GM12864 (cell line): ENCODE measurements at regions not wholly inside any gene's neighbourhood (a gene's known extent, or its start where the extent isn't known, plus 50 kb on each side); places are given as distances from the start of the nearest gene placed in this dataset.
"Not testable (repeated sequence)": the region's sequence is repeated elsewhere in the genome, so short reads cannot be mapped to it uniquely, and the experiment has no call there.

Experiments
- DNase-seq: peaks from one replicate; pipeline ENCODE4 v3.0.0-alpha.2; 2011; ENCODE audit warnings: low read depth
- H3K4me3 ChIP-seq: 2 replicates; pipeline ENCODE4 v1.5.1; 2011; ENCODE audit warnings: mild to moderate bottlenecking, low read depth, low read length, control low read depth
- CTCF ChIP-seq: IDR thresholded peaks from 2 replicates; pipeline ENCODE4 v1.5.1; 2011; ENCODE audit warnings: low read depth, mild to moderate bottlenecking, moderate library complexity, low read length, control low read depth, inconsistent platforms; ENCODE audit errors: missing control alignments

GRCh38 chr13:39823063-39823713 lies 167.7 kb downstream of the COG6 start:
- no peak overlapping the region for H3K4me3 ChIP-seq
- no peak for TF ChIP-seq CTCF
- no peak for DNase-seq

GRCh38 chr13:39825886-39826285 lies 170.4 kb downstream of the COG6 start:
- DNase-seq, result no peak
- TF ChIP-seq CTCF, result no peak
- no peak overlapping the region for H3K4me3 ChIP-seq

DNA sequence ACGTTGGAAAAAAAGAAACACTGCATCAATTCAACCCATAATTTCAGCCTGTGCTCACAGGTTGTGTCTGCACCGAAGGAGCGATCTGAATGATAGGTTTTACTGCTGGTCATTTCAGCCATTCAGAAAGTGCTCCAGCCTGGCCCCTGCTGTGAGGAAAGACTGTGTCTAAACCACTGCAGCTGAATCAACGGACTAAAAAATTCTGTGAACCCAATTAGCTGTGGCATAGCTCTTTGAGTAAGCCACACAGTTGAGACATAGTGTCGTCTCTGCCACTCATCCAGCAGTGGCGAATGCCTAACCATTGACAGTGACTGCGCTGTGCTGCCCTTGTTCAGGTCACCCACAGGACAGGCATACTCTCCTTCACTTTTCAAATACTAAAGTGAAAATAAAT lies 179.8 kb downstream of the COG6 start:
- no peak for DNase-seq
- no peak overlapping the region for H3K4me3 ChIP-seq

GRCh38 chr13:39836038-39836437 lies 180.6 kb downstream of the COG6 start:
- no peak for TF ChIP-seq CTCF

More for the DNA sequence above, 179.8 kb downstream of the COG6 start:
- TF ChIP-seq CTCF, result no peak

DNA sequence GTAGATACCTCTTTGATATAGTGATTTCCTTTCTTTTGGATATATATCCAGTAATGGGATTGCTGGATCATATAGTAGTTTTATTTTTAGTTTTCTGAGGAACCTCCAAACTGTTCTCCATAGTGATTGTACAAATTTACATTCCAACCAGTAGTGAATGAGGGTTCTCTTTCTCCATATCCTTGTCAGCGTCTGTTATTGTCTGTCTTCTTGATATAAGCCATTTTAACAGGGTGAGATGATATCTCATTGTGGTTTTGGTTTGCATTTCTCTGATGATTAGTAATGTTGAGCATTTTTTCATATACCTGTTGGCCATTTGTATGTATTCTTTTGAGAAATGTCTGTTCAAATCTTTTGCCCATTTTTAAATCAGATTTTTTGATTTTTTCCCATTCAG lies 182.4 kb downstream of the COG6 start:
- H3K4me3 ChIP-seq, DNase-seq: not testable (repeated sequence)

More at GRCh38 chr13:39836038-39836437, 180.6 kb downstream of the COG6 start:
- H3K4me3 ChIP-seq, result no peak overlapping the region
- no peak for DNase-seq

GRCh38 chr13:39840201-39840600 lies 184.7 kb downstream of the COG6 start:
- DNase-seq, result no peak
- TF ChIP-seq CTCF, result no peak
- no peak overlapping the region for H3K4me3 ChIP-seq

DNA sequence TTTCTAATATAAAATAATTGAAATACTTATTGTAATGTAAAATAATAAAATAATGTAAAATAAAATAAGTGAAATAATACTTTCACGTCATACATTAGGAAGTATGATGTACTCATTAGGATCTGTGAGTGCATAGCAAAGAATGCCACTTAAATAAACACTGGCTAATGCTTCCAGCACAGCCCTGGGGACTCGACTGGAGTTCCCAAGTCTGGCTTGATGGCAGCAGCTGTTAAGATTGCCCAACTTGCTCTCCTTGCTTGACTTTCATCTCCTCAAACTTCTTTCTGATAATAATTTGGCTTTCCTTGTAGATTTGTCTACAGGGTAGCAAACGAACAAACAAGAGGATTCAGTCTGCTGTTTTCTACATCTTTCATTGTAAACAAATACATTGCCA lies 191.9 kb downstream of the COG6 start:
- TF ChIP-seq CTCF, result no peak
- no peak overlapping the region for H3K4me3 ChIP-seq
- DNase-seq, result no peak
